Sigmoid colon (tissue), 4 donors: ENCODE measurements at regions not wholly inside any gene's neighbourhood (a gene's known extent, or its start where the extent isn't known, plus 50 kb on each side); places are given as distances from the start of the nearest gene placed in this dataset.

Source experiments
- CTCF ChIP-seq, 4 experiments: fragments of 450-650 bp in 3 of 4; fragments of 200-600 bp in 1 of 4; IDR thresholded peaks; one replicate each; pipeline ENCODE4 v1.5.1; 2016 to 2019; ENCODE audit warnings: antibody characterized with exemption in 4 of 4, mild to moderate bottlenecking in 3 of 4, moderate library complexity in 2 of 4
- EP300 ChIP-seq, 4 donors: sonication (generic); formaldehyde crosslinking; IDR thresholded peaks; one replicate each; pipeline ENCODE4 v1.6.1; 2017; ENCODE audit warnings: antibody characterized with exemption in 4 of 4
- POLR2A ChIP-seq, 2 donors: fragments of 450-650 bp; IDR thresholded peaks; one replicate each; pipeline ENCODE4 v1.6.1; 2016; ENCODE audit warnings: antibody characterized with exemption in 2 of 2, mild to moderate bottlenecking in 2 of 2, moderate library complexity in 2 of 2
- POLR2AphosphoS5 ChIP-seq, 4 donors: sonication (generic); formaldehyde crosslinking; IDR thresholded peaks; one replicate each; pipeline ENCODE4 v1.6.1; 2017; ENCODE audit warnings: antibody characterized with exemption in 4 of 4

GRCh38 chr12:115079760-115080159 is 395.8 kb upstream of the TBX3 start:
- TF ChIP-seq POLR2AphosphoS5 (IDR thresholded peaks at IDR 0.05) (no peak), CTCF (IDR thresholded peaks at IDR 0.05) (no peak), EP300 (IDR thresholded peaks at IDR 0.05) (no peak), POLR2A (IDR thresholded peaks at IDR 0.05) (no peak)
